Posterior vena cava (tissue), 2 donors: ENCODE measurements at regions not wholly inside any gene's neighbourhood (a gene's known extent, or its start where the extent isn't known, plus 50 kb on each side); places are given as distances from the start of the nearest gene placed in this dataset.
"Not testable (repeated sequence)": the region's sequence is repeated elsewhere in the genome, so short reads cannot be mapped to it uniquely, and the experiment has no call there.

Experiments
- DNase-seq: peaks from one replicate; pipeline ENCODE4 v3.0.0-alpha.2; 2020; ENCODE audit warnings: low spot score
- intact Hi-C, 2 donors: fragments of 100-400 bp; cut with DNase I; formaldehyde crosslinking; loops; one replicate each; pipeline versions ENCODE4 v1.14.1 to v1.14.2; 2022 to 2023
- donor health status: DM: yes; HTN: yes; CAD: no.
- donor health status: DM: yes; HTN: yes; CAD: no.

DNA sequence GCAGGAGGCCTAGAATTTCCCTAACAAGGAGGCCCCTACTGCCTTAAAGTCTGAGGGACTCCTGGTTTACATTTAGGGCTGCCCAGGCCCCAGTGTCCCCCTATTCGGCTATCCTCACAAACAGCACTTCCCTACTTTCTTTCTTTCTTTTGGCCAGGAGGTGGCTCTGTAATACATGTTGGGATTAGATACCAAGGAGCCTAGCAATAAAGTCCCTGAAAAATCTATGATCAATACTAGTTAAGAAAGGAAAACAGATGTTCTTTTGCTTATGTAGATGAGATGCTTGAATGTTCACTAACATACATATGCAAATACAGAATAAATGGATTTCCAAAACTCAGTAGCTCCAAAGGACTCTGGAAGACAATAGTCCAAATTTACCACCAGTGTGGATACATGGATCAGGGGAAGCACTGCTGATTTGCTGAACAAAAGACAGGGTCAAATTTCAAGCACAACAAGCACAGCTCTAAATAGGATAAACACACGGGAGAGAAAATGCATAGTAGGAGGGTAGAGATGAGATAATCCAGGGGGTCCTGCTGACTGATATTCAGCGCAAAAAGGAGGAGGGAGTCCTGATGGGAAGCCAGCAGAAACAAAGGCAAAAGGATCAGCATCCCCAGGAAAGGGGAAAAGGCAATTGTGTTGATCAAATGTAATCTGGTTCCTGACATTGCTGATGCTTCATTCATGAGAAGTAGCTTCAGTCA lies 240.0 kb downstream of the NUF2 start:
- no peak for DNase-seq
- intact Hi-C loops: loop anchor here in 1 of 2 donors (5.0 kb wide), 1 partner anchor 996 kb away; the partner anchor contains the start of gene PBX1

- DNase-seq: no peak
- intact Hi-C loops: loop anchor here in 1 of 2 donors (5.0 kb wide), 1 partner anchor 995 kb away; the partner anchor contains the start of gene PBX1
Measured at GRCh38 chr1:163562355-163562754, 240.6 kb downstream of the NUF2 start.

- no peak for DNase-seq
- intact Hi-C loops: no loop called here
Measured at GRCh38 chr1:163565166-163565565, 243.4 kb downstream of the NUF2 start.

DNA sequence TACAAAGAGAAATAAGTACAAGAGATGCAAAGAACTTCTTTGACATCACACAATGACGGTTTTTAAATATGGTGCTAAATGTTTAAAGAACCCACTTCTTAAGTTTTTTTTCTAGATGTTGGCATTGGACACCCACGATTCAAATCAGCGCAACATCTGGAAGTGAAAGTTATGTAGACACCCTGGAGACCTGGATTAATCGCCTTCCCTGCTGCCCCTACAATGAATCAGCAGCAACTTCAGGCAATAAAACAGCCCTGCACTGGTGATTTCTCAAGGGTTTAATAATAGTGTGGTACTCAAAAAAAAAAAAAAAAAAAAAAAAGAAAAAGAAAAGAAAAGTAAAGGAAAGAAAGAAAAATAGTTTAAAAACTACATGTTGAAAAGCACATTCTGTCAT lies 248.3 kb downstream of the NUF2 start:
- intact Hi-C loops: no loop called here
- DNase-seq: no peak

- intact Hi-C loops: no loop called here
- no peak for DNase-seq
Measured at GRCh38 chr1:163571950-163572349, 250.2 kb downstream of the NUF2 start.

- intact Hi-C loops: no loop called here
- no peak for DNase-seq
Measured at GRCh38 chr1:163574119-163574518, 252.4 kb downstream of the NUF2 start.

- intact Hi-C loops: no loop called here
- DNase-seq: no peak
Measured at GRCh38 chr1:163580926-163581325, 259.2 kb downstream of the NUF2 start.

- intact Hi-C loops: no loop called here
- DNase-seq: no peak
Measured at GRCh38 chr1:163583661-163584181, 262.0 kb downstream of the NUF2 start.

- intact Hi-C loops: no loop called here
- no peak for DNase-seq
Measured at GRCh38 chr1:163585796-163586195, 264.0 kb downstream of the NUF2 start.

- intact Hi-C loops: no loop called here
- DNase-seq: no peak
Measured at GRCh38 chr1:163588796-163589195, 267.0 kb downstream of the NUF2 start.

DNA sequence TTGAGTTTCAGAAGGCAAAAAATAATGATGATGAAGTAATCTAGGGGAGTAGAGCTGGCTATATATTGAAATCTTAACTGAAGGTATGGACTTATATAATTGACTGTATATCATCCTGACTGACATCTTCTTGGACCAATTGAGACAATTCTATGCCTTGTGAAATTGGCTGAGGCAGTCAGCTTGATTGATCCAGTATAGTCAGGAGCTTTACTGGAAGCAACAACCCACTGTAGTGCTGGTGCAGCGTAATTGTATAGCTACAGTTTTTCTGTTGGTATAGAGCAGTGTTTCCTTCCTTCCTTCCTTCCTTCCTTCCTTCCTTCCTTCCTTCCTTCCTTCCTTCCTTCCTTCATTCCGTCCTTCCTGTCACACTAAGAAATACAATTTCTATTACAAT lies 268.0 kb downstream of the NUF2 start:
- DNase-seq: no peak
- intact Hi-C loops: no loop called here

DNA sequence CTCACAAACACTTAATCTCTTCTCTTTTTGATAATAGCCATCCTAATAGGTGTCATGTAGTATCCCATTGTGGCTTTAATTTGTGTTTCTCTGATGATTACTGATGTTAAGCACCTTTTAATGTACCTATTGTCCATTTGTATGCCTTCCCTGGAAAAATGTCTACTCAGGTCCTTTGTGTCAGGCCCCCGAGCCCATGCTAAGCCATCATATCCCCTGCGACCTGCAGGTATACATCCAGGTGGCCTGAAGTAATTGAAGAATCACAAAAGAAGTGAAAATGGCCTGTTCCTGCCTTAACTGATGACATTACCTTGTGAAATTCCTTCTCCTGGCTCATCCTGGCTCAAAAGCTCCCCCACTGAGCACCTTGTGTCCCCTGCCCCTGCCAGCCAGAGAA lies 269.4 kb downstream of the NUF2 start:
- DNase-seq, intact Hi-C loops: not testable (repeated sequence)

DNA sequence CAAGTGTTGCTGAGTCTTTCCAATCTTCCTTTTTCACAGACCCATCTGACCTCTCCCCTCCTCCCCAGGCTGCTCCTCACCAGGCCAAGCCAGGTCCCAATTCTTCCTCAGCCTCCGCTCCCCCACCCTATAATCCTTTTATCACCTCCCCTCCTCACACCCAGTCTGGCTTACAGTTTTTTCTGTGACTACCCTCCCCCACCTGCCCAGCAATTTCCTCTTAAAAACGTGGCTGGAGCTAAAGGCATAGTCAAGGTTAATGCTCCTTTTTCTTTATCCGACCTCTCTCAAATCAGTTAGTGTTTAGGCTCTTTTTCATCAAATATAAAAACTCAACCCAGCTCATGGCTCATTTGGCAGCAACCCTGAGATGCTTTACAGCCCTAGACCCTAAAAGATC lies 270.9 kb downstream of the NUF2 start:
- intact Hi-C loops, DNase-seq: not testable (repeated sequence)

- intact Hi-C loops, DNase-seq: not testable (repeated sequence)
Measured at GRCh38 chr1:163596106-163596505, 274.4 kb downstream of the NUF2 start.

DNA sequence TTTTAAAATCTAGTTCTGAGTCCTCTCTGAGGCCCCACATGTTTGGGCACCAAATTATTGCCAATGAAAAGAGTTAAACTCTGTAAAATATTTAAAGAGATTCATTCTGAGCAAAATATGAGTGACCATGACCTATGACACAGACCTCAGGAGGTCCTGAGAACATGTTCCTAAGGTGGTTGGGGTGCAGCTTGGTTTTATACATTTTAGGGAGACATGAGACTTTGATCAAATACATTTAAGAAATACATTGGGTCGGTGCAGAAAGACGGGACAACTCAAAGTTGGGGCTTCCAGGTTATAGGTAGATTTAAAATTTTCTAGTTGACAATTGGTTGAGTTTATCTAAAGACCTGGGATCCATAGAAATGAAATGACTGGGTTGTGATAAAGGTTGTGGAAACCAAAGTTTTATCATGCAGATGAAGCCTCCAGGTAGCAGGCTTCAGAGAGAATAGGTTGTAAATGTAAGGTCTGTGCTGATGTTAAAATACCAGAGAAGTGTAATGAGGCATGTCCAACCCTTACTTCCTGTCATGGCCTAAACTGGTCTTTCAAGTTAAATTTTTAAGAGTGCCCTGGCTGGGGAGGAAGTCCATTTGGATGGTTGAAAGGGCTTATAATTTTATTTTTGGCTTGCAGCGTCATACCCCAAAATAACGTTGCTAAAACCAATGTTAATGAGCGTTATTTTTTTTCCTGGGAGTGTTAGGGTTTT lies 274.9 kb downstream of the NUF2 start:
- intact Hi-C loops: no loop called here
- DNase-seq: no peak

GRCh38 chr1:163604321-163604720 lies 282.6 kb downstream of the NUF2 start:
- intact Hi-C loops: no loop called here

GRCh38 chr1:163604896-163605295 lies 283.1 kb downstream of the NUF2 start:
- DNase-seq: no peak
- intact Hi-C loops: no loop called here

More at GRCh38 chr1:163604321-163604720, 282.6 kb downstream of the NUF2 start:
- DNase-seq: no peak

GRCh38 chr1:163608979-163609378 lies 287.2 kb downstream of the NUF2 start:
- intact Hi-C loops: no loop called here
- DNase-seq: no peak

- intact Hi-C loops: no loop called here
Measured at GRCh38 chr1:163609858-163610257, 288.1 kb downstream of the NUF2 start.

DNA sequence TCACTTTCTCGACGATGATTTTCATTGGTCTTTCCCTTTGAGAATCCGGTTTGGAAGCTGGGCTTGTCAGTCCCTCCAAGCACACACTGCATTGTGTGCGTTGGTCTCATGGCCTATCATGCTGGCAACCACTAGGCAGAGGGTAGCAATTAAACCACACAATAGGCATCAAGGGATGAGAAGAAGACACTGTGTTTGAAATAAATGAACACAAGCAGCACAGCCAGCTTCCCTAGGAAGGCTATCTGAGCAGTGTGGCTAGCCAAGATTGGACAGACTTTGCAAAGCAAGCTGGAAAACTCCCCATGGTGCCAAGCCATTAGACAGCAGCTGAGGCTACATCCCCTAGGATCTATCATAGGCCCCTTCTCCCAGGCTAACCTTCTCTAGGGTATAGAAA lies 288.7 kb downstream of the NUF2 start:
- DNase-seq: no peak
- intact Hi-C loops: no loop called here

More at GRCh38 chr1:163609858-163610257, 288.1 kb downstream of the NUF2 start:
- DNase-seq: no peak

DNA sequence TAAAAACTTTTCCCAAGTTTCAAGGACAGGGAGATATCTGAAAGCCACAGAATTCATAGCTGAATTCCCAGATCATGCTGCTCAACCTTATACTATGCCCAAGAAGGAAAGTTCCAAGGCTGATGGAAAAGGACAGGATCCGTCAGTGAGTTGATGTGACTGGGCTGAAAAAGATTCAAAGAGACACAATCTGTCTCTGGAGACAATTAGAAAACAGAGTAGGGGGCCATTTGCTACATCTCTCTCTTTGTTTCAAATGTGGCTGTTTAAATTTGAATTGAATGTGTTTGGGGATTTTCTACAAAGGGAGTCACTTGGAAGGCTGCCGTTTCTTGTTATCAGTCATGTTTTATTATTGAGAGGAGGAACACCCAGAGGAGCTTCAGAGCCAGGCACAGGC lies 292.6 kb downstream of the NUF2 start:
- intact Hi-C loops: no loop called here
- DNase-seq: no peak
